Activated effector memory CD4-positive, alpha-beta T cell treated with anti-CD3 and anti-CD28 coated beads, Interleukin-2, amount 50 U/mL, for 16 hours (primary cell): ENCODE measurements at regions not wholly inside any gene's neighbourhood (a gene's known extent, or its start where the extent isn't known, plus 50 kb on each side); places are given as distances from the start of the nearest gene placed in this dataset.

Experiments
- DNase-seq: peaks from one replicate; pipeline ENCODE4 v3.0.0-alpha.2; 2020

DNA sequence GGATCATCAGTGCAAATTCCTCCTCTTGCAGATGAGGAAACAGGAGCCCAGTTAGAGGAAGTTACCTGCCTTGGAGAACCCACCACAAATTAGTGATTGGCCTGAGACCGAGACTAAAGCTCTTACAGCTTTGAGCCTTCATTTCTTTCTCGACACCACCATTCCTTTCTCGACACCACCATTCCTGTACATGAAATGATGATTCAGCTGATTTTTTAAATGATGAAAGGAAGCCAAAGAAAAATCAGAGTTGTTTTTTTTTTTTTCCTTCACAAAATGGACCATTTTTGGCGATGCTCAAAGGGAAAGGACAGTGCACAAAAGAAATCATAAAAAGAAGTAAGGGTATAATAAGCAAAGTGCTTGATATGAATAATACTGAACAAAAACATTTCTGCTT lies 1080.2 kb upstream of the AUTS2 start:
- DNase-seq: no peak

DNA sequence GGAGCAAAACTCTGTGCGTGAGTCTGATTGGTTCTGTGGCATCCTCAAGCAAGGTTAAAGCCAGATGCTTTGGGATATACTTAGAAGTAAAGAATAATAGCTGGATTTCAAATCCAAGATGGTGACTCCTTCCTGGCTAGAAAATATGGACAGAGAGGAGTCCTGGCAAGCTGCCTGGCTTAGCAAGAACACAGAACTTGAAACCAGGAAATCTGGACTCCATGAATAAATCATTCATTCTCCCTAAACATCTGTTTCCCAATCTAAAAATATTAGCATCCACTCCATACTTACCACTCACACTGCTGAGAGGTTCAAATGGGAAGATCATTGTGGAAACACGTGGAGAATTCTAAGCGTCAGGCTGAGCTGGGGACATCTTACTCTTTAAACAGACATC lies 1074.1 kb upstream of the AUTS2 start:
- no peak for DNase-seq

GRCh38 chr7:68529221-68529620 lies 1069.1 kb upstream of the AUTS2 start:
- DNase-seq: no peak

- DNase-seq: no peak
These were observed 1063.0 kb upstream of the AUTS2 start for GRCh38 chr7:68535266-68535665.

- DNase-seq: no peak
These were observed 1061.1 kb upstream of the AUTS2 start for GRCh38 chr7:68537051-68537773.

- no peak for DNase-seq
These were observed 1060.6 kb upstream of the AUTS2 start for GRCh38 chr7:68537774-68538071.

- DNase-seq: no peak
These were observed 1055.4 kb upstream of the AUTS2 start for GRCh38 chr7:68542831-68543230.

GRCh38 chr7:68544851-68545250 lies 1053.4 kb upstream of the AUTS2 start:
- no peak for DNase-seq

GRCh38 chr7:68547181-68547580 lies 1051.1 kb upstream of the AUTS2 start:
- DNase-seq: no peak

DNA sequence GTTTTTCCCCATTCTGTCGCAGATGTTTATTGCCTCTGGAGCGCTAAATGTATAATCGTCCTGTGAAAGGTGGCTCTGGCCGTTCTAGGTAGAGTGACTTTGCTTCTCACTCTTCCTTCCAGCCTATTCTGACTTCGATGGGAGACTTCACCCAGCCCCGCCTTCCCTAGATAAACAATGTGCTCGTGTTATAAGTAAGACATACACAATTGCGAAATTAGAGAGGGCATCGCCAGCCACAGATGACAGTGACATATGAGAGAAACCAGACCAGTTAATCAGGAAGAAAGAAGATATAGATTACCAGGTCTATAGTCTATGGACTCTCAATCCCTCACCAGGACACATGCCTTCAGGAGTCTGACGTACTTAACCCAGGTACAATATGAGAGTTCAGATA lies 1050.5 kb upstream of the AUTS2 start:
- no peak for DNase-seq

- no peak for DNase-seq
These were observed 1048.2 kb upstream of the AUTS2 start for GRCh38 chr7:68550027-68550426.

GRCh38 chr7:68550635-68551034 lies 1047.6 kb upstream of the AUTS2 start:
- no peak for DNase-seq

DNA sequence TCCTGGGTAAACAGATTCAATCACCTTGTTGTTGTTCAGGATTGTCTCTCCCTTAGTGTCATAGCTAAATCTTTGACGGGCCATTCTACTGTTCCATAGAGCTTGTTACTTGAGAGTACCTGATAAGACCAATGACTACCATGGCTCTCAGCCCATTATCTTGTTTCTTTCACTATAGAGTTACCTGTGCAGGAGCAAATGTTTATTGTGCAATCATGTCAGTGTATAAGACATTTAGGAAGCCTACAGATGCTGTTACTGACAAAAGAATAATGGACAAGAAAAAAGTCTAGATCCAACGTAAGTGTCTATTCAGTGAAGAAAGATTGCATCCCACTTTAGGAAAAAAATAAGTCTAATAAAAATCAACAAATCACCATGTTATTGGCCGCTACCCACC lies 1041.7 kb upstream of the AUTS2 start:
- no peak for DNase-seq

DNA sequence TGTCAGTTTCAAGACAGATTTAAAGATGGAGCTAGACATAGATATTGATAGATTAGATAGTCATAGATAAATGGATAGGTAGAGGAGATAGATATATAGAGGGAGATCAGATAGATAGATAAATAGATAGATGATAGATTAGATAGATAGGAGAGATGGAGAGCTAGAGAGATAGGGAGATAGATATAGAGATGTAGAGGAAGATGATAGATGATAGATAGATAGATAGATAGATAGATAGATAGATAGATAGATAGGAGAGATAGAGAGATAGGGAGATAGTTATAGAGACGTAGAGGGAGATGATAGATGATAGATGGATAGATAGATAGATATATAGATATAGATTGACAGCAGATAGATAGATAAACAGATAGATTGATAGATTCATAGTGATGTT lies 1038.8 kb upstream of the AUTS2 start:
- DNase-seq: no peak

DNA sequence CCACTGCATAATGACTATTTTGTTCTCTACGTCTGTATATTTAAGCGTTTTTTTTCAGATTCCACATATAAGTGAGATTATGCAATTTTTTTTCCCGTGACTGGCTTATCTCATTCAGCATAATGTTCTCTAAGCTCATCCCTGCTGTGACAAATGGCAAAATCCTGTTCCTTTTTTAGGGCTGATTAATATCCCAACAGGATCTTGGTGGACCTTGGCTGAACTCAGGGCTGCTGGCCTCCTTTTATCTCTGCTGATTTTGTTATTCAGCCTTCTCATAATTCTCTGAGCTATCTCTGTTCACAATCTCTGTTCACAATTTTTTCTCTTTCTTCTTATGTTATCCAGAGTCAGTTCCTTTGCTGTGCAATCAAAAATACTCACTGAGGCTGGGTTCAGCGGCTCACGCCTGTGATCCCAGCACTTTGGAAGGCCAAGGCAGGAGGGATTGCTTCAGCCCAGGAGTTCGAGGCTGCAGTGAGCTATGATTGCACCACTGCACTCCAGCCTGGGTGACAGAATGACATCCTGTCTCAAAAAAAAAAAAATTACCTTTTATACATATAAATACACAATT lies 1035.9 kb upstream of the AUTS2 start:
- no peak for DNase-seq

- DNase-seq: no peak
These were observed 1033.8 kb upstream of the AUTS2 start for GRCh38 chr7:68564306-68565135.

GRCh38 chr7:68571286-68571685 lies 1027.0 kb upstream of the AUTS2 start:
- DNase-seq: no peak

DNA sequence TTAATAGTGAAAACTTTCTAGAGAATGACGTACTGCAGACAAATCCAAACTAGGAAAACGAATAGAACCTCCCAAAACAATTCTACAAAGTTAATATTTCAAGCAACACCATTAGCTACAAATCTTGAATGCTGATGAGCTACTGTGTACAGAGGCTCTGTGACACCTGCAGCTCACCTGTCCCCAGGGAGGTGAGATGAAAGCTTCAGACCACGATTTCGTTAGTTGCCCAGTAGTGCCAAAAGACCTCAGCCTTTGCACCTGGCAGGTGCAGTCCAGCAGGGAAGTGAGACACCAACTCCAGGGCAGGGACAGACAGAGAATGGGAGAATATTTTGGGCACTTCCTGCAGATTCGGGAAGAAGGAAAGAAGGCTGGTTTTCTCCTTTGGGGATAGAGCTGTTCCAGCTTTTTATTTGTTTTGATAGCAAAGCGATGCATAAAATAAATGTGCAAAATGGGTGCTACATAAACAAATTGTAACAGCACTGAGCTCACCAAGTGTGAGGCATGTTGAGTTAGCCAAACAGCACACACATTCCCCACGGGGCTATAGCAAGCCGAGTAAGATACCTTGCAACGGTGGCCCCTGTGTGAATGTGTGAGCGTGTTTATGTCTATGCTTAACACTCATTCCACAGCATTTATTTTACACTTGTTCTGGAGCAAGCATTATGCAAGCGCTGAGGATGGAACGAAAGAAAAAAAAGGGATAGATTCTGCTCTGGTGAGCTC lies 1024.8 kb upstream of the AUTS2 start:
- no peak for DNase-seq

GRCh38 chr7:68576366-68576765 lies 1021.9 kb upstream of the AUTS2 start:
- no peak for DNase-seq

GRCh38 chr7:68581417-68581816 lies 1016.9 kb upstream of the AUTS2 start:
- DNase-seq: no peak

GRCh38 chr7:68587599-68587998 lies 1010.7 kb upstream of the AUTS2 start:
- no peak for DNase-seq

- no peak for DNase-seq
These were observed 996.4 kb upstream of the AUTS2 start for GRCh38 chr7:68601826-68602225.

DNA sequence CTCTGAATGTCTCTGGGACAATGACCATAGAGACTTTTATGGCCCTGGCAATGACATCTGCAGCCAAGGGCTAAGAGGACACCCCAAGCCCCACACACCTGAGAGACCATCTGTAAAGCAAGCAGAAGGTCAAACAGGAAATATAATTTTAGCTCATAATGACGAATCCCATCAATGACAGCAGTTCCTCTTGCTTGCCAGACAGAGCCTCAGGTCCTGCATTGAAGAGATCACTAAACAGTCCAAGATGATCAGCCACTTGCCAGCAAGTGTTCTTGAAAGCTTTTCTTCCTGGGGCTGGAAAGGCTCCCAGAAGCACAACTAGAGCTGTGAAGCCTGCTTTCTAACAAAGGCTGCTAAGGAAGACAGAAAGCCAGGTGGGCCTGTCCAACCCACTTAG lies 993.7 kb upstream of the AUTS2 start:
- no peak for DNase-seq

- DNase-seq: no peak
These were observed 987.6 kb upstream of the AUTS2 start for GRCh38 chr7:68610701-68611100.
